ENCODE measurements at regions not wholly inside any gene's neighbourhood (a gene's known extent, or its start where the extent isn't known, plus 50 kb on each side); places are given as distances from the start of the nearest gene placed in this dataset.

- TF ChIP-seq RAD21 (IDR thresholded peaks at IDR 0.05 in 1 of 2, conservative IDR thresholded peaks at IDR 0.05 in 1 of 2; ENCODE audit: low read depth in 2 of 2, low read length in 2 of 2) = no peak
- no peak for TF ChIP-seq POLR2AphosphoS5 (IDR thresholded peaks at IDR 0.05; ENCODE audit: low read depth, low read length)
- no peak for TF ChIP-seq CTCF (IDR thresholded peaks at IDR 0.05; ENCODE audit: control extremely low read depth in 1 of 3, insufficient read depth in 1 of 3, low read depth in 1 of 3, low read length in 3 of 3)
- TF ChIP-seq KDM1A (IDR thresholded peaks at IDR 0.05; ENCODE audit: borderline replicate concordance, low read length) = no peak
- TF ChIP-seq TAF1 (IDR thresholded peaks at IDR 0.05; ENCODE audit: low read depth, low read length) = no peak
- no peak for TF ChIP-seq ZNF274 (IDR thresholded peaks at IDR 0.05; ENCODE audit: borderline replicate concordance, extremely low read depth, low read length)
Observed at GRCh38 chr12:116666305-116666673, 71.6 kb downstream of the SPRING1 start.

Measured in H1 (cell line).